ENCODE measurements at regions not wholly inside any gene's neighbourhood (a gene's known extent, or its start where the extent isn't known, plus 50 kb on each side); places are given as distances from the start of the nearest gene placed in this dataset.

GRCh38 chr3:20811006-20811405 is 625.0 kb upstream of the SGO1 start (continued):
- no peak for TF ChIP-seq REST (IDR thresholded peaks at IDR 0.05; ENCODE audit: unreplicated experiment)

- Mint-ChIP-seq H3K4me3 (no peak overlapping the region), H3K27ac (no peak overlapping the region), H3K9me3 (no peaks in the 10 kb centered on the region), H3K36me3 (ENCODE audit: low read depth) (no peaks in the 10 kb centered on the region), H3K4me1 (no peaks in the 10 kb centered on the region; the same call in 2 of the 3 replicates), H3K27me3 (ENCODE audit: insufficient read depth, low read depth, poor library complexity) (no peaks in the 10 kb centered on the region)
- no peak for TF ChIP-seq ZNF114 (CRISPR knock-in tag; IDR thresholded peaks at IDR 0.05)
- Histone ChIP-seq H4K20me1 (replicated peaks; ENCODE audit: insufficient read depth) (no peaks in the 10 kb centered on the region), H3K4me2 (no peak overlapping the region), H2AFZ (no peak overlapping the region), H3K9me2 (ENCODE audit: insufficient read depth) (no peaks in the 10 kb centered on the region), H3F3A (replicated peaks; ENCODE audit: low read depth) (no peaks in the 10 kb centered on the region), H3K27me3 (ENCODE audit: insufficient read depth) (no peaks in the 10 kb centered on the region), H3K4me3 (no peak overlapping the region), H3K36me3 (ENCODE audit: insufficient read depth) (no peaks in the 10 kb centered on the region), H3K79me2 (replicated peaks; ENCODE audit: insufficient read depth) (no peaks in the 10 kb centered on the region), H3K27ac (ENCODE audit: low read depth) (no peak overlapping the region), H3K4me1 (ENCODE audit: insufficient read depth) (peaks cover 10% of the 10 kb centered on the region; the same call in 1 of the 2 replicates)
- DNase-seq (ENCODE audit: low spot score) (no peak), ATAC-seq (no peak)
Measured at GRCh38 chr3:20810555-20810954, 624.5 kb upstream of the SGO1 start.

DNA sequence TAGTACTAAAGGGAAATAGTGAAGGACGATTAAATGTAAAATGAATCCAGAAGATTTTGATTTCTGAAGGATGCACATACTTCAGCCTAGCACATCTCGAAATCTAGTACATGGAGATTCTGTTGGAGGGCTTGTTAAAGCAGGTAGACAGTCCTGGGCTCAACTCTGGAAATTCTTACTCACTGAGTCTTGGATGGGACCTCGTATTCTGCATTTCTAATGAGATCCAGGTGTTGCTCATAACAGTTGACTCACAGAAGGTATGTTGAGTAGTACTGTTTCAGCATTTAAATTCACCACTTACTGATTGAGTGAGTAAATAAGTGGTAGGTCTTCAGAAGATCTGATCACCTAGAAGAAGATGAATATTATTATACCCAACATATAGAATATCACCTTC is 623.4 kb upstream of the SGO1 start:
- H2AFZ ChIP-seq, result no peak overlapping the region
- no peaks in the 10 kb centered on the region for H3F3A ChIP-seq (replicated peaks; ENCODE audit: low read depth)
- Mint-ChIP-seq H3K27me3 (ENCODE audit: insufficient read depth, low read depth, poor library complexity) (no peaks in the 10 kb centered on the region), H3K9me3 (no peaks in the 10 kb centered on the region), H3K36me3 (ENCODE audit: low read depth) (no peaks in the 10 kb centered on the region), H3K27ac (no peak overlapping the region), H3K4me3 (no peak overlapping the region), H3K4me1 (no peaks in the 10 kb centered on the region; the same call in 2 of the 3 replicates)
- no peak for ATAC-seq
- H3K36me3 ChIP-seq (ENCODE audit: insufficient read depth), result no peaks in the 10 kb centered on the region
- no peak for DNase-seq (ENCODE audit: low spot score)
- no peaks in the 10 kb centered on the region for H4K20me1 ChIP-seq (replicated peaks; ENCODE audit: insufficient read depth)
- no peaks in the 10 kb centered on the region for H3K79me2 ChIP-seq (replicated peaks; ENCODE audit: insufficient read depth)
- no peak overlapping the region for H3K4me2 ChIP-seq
- H3K27me3 ChIP-seq (ENCODE audit: insufficient read depth), result no peaks in the 10 kb centered on the region
- no peaks in the 10 kb centered on the region for H3K9me2 ChIP-seq (ENCODE audit: insufficient read depth)
- H3K4me3 ChIP-seq, result no peak overlapping the region
- H3K4me1 ChIP-seq (ENCODE audit: insufficient read depth), result peaks cover 10% of the 10 kb centered on the region; the same call in 1 of the 2 replicates
- H3K27ac ChIP-seq (ENCODE audit: low read depth), result no peak overlapping the region
- TF ChIP-seq ZNF114 (CRISPR knock-in tag; IDR thresholded peaks at IDR 0.05) (no peak), NANOG (IDR thresholded peaks at IDR 0.05; ENCODE audit: borderline replicate concordance) (no peak), REST (IDR thresholded peaks at IDR 0.05; ENCODE audit: unreplicated experiment) (no peak), CREB1 (CRISPR knock-in tag; IDR thresholded peaks at IDR 0.05; ENCODE audit: low read depth) (no peak), EZH2 (IDR thresholded peaks at IDR 0.05; ENCODE audit: low read depth, unreplicated experiment) (no peak)
- TF ChIP-seq, protein P1, sequence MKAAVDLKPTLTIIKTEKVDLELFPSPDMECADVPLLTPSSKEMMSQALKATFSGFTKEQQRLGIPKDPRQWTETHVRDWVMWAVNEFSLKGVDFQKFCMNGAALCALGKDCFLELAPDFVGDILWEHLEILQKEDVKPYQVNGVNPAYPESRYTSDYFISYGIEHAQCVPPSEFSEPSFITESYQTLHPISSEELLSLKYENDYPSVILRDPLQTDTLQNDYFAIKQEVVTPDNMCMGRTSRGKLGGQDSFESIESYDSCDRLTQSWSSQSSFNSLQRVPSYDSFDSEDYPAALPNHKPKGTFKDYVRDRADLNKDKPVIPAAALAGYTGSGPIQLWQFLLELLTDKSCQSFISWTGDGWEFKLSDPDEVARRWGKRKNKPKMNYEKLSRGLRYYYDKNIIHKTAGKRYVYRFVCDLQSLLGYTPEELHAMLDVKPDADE (IDR thresholded peaks at IDR 0.05), result no peak
